SK-N-MC (cell line): ENCODE measurements at regions not wholly inside any gene's neighbourhood (a gene's known extent, or its start where the extent isn't known, plus 50 kb on each side); places are given as distances from the start of the nearest gene placed in this dataset.

Experiments
- EZH2 ChIP-seq: fragments of 200-600 bp; sonication (generic); IDR thresholded peaks from one replicate; pipeline ENCODE4 v1.6.1; 2017; ENCODE audit warnings: antibody characterized with exemption
- FOXP2 ChIP-seq: optimal IDR thresholded peaks from 2 replicates; pipeline ENCODE3; 2011; ENCODE audit warnings: mild to moderate bottlenecking, moderate library complexity; ENCODE audit not compliant: insufficient read depth; ENCODE audit errors: extremely low read length, control extremely low read depth
- POLR2AphosphoS5 ChIP-seq: IDR thresholded peaks from 2 replicates; pipeline ENCODE4 v1.6.1; 2012; ENCODE audit warnings: mild to moderate bottlenecking, low read depth, low read length, borderline replicate concordance

DNA sequence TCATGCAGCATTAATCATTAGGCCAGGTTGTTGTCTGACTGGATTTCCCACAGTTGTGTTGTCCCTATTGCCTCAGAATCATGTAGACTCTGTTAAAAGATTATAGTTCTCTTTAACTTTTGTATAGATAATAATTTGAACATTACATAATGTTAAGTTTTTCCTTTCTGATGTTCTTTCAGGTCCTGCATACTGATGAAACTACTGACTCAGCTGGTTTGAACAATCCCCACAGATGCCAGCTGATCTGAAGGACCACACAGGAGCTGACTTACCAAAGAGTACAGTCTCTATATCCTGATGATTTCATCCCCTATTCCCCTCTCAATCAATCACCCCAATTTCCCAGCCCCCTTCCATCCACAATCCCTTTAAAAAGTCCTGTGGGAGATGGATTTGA, 341.2 kb upstream of the MGAT4C start:
- TF ChIP-seq EZH2: no peak
- TF ChIP-seq POLR2AphosphoS5: no peak
- no peak for TF ChIP-seq FOXP2
